Occipital lobe (tissue), 1 donor: ENCODE measurements at regions not wholly inside any gene's neighbourhood (a gene's known extent, or its start where the extent isn't known, plus 50 kb on each side); places are given as distances from the start of the nearest gene placed in this dataset.

Experiments used
- DNase-seq: peaks from one replicate; lab custom pipeline; 2025; lab: John Stamatoyannopoulos, UW

DNA sequence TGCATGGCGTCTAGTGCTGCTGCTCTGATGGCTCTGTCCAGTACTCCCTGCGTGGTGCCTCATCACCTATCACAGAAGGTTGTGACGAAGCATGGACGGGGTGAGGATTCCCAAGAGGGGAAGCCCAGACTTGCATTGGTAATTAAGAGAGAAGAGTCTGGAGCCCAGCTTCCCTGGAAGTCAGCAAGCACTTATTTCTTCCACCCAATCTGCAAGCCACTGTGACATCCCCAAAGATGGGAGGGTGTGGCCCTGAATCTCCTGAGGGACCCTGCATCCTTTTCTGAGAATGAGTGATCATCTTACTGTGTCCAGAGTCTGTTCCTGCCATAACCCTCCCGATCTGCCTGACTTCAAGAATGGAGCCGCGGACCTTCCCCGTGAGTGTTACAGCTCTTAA lies 166.7 kb downstream of the PTPN20 start:
- DNase-seq, result no peak

DNA sequence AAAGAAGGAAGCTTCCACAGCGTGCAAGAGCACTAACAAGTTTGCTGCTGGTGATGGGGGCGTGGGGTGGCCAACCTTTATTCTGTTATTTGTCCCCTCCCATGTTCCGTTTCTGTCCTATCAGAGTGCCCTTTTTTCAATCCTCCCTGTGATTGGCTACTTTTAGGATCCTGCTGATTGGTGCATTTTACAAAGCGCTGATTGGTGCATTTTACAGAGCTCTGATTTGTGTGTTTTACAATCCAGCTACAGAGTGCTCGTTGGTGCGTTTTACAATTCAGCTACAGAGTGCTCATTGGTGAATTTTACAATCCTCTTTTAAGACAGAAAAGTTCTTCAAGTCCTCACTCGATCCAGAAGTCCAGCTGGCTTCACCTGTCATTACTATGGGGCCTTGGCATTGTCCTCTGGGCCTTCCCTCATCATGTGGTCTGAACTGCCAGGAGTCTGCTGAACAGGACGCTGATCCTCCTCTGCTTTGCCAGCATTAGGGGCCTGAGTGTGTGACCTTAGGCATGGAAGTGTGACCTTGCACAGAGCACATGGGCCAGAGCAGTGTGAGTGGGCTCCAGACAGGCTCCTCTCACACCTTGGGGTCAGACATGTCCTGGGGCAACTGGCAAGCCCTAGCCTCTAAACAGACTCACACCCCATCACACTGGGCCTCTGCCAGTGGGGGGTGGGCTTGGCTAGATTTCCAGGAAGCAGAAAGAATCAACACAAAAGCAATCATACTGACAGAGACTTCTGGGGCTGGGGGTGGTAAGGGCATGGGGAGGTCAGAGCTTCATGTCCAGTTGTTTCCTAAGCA lies 167.4 kb downstream of the PTPN20 start:
- DNase-seq, result no peak

DNA sequence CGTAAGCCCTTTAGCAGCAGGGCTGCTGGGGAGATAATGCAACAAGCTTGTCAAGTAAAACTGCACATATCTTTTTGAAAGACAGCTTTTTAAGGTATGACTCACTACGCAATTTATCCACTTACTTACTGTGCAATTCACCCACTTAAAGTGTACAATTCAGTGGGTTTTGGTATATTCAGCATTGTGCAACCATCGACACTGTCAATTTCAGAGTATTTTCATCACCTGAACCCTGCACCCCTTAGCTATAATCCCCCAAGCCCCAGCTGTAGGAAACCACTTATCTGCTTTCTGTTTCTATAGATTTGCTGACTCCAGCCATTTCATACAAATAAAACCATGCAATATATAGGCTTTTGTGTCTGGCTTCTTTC lies 168.0 kb downstream of the PTPN20 start:
- no peak for DNase-seq

DNA sequence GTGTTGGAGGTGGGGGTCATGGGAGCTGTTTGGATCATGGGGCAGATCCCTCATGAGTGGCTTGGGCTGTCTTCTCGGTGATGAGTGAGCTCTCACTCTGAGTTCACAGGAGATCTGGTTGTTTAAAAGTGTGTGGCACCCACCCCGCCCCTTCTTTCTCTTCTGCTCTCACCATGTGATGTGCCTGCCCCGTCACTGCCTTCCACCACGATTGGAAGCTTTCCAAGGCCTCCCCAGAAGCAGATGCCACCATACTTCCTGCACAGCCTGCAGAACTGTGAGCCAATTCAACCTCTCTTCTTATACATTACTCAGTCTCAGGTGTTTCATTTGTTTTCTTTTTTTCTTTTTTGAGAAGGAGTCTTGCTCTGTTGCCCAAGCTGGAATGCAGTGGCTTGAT lies 170.0 kb downstream of the PTPN20 start:
- no peak for DNase-seq

DNA sequence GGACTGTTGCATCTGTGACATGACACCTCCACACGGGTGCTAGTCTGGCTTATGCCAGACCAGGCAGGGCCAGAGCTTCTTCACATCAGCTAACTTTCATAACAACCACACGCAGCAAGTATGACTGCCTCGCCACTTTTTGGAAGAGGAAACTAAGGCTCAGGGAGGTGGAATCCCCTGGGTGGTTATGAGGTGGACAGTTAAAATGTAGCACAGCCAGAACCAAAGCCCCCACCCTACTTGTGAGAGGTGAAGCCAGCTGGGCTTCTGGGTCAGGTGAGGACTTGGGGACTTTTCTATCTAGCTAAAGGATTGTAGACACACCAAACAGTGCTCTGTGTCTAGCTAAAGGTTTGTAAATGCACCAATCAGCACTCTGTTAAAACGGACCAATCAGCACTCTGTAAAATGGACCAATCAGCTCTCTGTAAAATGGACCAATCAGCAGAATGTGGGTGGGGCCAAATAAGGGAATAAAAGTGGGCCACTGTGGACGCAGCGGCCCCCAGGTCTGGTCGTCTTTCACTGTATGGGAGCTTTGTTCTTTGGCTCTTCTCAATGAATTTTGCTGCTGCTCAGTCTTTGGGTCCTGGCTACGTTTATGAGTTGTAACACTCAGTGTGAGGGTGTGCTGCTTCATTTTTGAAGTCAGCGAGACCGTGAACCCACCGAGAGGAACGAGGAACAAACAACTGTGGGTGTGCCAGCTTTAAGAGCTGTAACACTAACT lies 171.0 kb downstream of the PTPN20 start:
- no peak for DNase-seq

DNA sequence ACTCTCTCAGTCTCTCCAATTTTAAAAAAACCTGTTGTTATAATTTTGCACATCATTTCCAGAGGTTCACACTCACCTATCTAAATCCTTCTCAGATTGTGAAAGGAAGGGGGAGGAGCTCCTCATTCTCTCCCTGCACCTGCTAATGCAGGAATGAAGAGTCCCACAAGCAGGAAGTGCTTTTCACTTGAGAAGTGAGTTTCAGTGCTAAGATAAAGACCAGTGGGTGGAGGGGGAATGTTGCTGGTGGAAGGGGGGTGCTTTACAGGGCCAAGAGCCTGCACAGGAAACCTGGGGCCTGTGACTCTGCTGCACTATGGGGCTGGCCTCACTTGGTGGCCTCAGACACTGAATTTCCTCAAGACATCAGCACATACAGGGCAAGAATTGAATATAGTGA lies 176.4 kb downstream of the PTPN20 start:
- DNase-seq, result no peak

DNA sequence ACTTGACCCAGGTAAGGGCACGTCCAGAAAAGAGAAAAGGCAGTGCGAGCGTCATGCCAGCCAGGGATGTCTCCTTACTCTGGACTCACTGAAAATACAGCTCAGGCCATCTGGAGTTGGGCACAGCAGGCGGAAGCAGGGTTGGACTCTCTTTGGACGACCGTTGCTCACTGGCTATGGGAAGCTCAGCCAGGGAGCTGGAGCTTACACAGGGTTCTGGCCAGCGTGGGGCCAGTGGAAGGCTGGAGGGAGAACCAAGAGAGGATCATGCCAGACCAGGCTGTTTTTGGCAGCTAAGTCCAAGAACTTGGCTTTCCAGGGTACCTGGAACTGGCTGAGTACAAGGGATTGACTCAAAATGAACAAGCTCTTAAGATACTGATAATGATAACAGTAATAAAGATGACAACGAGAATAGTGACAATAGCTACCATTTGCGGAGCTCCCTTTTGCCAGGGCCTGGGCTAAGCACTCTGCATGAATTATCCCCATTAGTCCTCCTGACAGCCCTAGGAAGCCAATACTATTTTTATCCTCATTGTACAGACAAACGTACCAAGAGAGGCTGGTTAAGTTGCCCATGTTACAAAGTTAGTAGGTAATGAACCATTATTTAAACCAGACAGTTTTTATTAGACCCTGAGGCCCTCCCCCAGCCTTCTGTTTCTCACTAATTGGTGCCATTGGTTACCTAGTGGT lies 177.6 kb downstream of the PTPN20 start:
- no peak for DNase-seq

DNA sequence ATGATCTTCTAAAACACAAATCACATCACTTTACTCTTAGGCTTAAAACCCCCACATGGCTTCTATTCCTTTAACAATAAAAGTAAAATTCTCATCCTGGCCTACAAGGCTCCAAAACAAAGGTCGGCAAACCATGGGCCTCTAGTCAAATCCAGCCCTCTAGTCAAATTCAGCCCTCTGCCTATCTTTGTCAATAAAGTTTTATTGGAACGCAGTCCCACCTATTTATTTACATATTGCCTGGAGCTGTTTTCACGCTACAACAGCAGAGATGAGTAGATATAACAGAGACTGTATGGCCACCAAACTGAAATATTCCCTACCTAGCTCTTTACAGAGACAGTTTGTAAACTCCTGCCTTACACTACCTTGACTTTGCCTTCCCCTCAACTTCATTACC lies 178.8 kb downstream of the PTPN20 start:
- DNase-seq, result no peak

DNA sequence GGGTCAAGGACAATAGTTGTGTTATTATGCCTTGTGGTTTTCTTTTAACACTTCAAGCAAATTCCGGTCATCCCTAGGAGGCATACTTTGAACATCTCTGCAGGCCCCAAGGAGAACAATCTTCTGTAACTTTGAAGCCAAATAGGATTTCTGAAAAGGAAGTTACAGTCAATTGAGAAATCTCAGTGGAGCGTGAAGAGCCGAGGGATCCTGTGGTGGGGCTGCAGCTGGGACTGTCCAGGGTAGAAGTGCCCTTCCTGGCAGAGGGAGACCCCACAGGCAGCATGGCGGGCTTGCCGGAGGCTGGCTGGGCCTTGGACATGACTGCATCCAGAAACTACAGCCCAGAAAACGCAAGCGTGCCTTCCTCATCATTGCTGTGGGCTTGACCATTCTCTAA lies 179.7 kb downstream of the PTPN20 start:
- no peak for DNase-seq

DNA sequence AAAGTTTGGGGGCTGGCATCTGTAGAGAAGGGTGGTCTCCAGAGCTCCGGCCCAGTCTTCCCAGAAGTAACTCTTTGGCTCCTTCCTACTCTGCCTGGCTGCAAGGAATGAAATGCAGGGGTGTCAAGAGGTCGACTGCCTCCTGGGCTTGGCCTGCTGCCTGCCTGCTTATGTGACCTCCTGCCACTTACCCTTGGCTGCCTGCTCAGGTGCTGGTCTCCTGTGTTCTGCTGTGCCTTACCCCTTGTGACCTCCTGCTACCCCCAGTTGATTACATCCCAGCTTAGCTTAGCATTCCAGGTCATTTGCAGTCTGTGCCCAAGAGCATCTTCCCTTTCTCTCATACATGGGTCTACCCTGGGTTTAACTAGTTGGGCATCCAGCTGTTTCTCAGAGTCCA lies 180.2 kb downstream of the PTPN20 start:
- DNase-seq, result no peak

DNA sequence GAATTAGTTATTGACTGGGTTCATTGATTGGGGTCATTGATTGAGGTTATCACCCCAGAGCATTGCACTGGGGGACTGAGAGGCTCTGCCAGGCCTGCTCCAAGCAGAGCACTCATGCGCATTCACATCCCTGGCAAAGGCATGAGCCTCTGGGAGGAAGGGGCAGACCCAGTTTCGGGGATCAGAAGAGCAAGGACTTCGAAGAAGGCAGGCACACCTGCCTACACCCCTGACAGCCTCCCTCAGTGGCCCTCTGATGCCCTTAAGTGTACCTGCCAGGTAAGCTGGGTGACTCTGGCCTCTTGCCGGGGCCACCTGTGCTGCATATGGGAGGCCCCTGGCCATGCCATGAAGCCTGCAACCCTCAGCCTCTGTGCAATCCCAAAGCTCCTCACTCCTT lies 181.1 kb downstream of the PTPN20 start:
- no peak for DNase-seq

DNA sequence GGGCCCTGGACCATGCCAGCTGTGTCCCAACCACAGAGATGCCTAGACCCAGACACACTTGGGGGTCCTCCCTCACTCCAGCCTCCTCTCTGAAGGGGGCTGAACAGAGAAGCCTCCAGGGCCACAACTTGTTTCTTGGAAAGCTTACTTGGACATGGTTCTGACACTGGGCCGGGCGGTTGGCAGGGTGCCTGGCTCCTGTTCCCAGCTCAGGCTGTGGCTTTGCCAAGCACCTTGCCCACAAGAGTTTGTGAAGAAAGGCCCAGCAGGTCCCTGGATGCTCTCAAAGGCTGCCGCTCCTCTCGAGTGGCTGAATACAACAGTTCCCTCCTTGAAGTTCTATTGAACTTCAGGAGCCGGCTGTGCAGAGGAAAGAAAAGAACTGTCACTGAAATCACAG lies 181.6 kb downstream of the PTPN20 start:
- DNase-seq, result no peak

DNA sequence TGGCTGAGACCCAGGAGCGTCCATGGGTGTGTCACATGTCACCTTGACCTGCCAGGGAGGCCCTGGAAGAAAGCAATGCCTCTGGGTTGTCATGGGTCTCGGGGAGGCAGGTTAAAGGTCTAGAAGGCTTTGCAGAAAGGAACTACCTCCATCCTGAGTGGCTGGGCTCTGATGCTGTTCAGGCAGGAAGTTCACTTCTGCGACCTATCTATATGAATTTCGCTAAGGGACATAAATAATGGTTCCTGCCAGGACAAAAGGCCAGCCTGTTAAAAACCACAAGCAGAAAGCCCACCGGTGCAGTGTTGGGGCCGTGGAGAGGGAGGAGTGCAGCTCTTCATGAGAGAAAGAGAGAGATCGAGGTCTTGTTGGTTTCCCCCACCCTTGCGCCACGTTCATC lies 182.9 kb downstream of the PTPN20 start:
- DNase-seq, result no peak

DNA sequence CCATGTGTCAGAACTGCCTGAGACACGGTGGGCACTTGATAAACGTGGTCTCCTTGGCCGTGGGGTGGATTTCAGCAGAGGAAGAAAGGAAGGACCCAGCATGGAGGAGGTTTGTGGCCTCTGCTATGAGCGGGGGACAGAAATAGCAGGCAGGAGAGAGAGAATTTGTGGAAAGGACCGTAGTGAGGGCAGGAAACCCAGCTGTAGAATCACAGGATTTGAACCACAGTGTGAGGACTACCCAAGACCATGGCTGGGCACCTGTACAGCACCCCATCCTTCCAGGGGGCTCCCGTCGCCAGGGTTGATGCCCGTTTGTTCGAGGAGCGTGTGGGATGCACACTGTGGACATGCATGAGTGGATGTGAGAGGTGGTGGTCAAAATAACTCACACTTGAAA lies 183.4 kb downstream of the PTPN20 start:
- no peak for DNase-seq

DNA sequence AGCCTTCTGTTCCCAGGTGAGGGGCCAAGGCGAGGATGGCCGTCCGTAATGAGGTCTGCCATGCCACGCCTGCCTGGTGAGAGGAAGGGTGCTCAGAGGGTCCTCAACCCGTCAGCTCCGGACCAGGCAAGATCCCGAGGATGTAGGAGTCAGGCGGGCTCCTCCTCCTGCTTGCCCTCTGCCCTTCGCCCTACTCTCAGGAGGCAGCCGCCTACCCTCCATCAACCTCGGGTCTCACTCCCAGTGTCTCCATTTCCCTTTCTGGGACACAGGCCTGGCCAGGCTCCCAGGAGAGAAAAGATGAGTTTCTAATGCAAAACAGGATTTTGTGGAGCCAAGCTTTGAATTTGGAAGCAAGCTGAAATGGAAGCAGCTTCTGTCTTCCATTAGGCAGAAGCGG lies 184.0 kb downstream of the PTPN20 start:
- no peak for DNase-seq

DNA sequence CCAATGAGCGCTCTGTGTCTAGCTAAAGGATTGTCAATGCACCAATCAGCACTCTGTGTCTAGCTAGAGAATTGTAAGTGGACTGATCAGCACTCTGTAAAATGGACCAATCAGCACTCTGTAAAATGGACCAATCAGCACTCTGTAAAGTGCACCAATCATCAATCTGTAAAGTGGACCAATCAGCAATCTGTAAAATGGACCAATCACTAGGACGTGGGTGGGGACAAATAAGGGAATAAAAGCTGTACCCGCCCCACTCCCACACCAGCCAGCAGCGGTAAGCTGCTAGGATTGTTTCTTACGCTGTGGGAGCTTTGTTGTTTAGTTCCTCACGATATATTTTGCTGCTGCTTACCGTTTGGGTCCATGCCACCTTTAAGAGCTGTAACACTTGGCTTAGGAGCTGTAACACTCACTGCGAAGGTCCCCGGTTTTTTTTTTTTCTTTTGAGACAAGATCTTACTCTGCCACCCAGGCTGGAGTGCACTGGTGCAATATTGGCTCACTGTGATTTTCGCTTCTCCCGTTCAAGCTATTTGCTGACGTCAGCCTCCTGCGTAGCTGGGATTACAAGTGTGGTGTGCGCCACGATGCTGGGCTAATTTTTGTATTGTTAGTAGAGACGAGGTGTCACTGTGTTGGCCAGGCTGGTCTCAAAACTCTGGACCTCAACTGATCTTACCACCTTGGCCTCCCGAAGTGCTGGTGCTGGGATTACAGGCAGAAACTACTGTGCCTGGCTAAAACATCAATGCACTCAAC lies 184.8 kb downstream of the PTPN20 start:
- no peak for DNase-seq

DNA sequence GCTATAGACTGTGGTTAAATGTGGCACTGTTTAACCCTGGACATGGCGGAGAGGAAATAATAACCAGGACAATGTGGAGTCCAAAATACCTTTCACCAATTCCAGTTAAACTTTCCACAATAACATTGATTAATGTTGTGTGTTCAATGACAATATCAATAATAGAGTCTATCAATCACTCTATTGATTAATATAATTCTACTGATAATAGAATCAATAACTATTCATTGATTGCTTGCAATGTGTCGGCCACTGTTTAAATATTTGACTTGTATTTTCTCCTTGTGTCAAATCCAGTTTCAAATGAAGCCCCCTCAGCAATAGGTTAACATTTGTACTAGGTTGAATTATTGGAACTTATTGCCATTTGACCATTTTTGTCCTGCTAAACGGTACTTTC lies 187.0 kb downstream of the PTPN20 start:
- DNase-seq, result no peak

DNA sequence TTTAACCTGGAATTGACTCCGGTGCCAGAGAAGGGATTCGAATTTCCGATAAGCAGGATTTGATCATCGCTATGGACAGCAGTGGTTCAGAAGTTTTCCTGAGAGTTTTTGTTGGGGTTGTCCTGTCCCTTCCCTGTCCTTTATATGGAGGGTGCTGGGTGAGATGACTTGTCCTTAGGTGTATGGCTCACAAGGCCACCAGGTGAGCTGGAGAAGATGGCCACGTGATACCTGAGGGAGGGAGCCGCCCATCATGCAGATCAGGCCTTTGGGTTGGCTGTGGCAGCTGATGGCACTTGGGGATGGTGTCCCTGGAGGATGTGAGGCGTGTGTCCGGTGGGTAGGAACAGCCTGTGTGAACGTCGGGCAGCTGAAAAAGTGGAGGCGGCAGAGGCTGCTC lies 187.7 kb downstream of the PTPN20 start:
- no peak for DNase-seq

DNA sequence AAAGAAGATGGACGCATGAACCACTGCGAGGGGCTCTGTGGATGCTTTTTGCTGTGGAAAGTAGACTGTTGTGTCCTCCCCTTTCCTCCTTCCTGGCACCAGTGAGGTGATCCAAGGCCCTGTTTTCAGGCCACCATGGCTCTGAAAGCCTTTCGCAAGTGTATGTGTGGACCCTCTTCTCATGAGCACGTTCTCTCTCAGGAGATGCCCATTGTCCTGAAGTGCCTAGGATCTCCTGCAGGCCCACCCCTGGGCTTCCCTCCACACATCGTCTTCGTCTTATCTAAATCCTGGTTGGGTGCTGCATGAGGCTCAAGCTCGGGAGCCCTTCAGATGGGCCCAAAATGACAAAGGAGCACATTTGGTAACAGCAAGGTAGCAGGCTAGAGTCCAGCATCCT lies 188.2 kb downstream of the PTPN20 start:
- no peak for DNase-seq

DNA sequence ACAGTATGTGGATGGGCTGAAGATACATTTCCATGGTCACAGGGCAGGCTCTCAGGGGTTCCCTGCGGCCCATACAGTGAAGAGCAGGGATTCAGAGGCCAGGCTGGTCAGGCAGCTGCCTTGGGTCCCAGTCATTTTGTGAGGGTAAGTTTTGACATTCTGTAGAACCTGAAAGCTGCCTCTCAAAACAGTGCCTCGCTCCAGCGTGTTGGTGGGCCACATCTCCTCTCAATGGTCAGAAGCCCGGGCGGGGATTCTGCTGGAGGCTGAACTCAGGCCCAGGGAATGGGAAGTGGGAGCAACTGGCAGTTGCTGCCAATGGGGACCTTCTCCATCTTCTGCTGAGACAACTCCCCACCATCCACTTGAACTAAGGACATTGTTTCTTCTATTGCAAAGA lies 190.0 kb downstream of the PTPN20 start:
- no peak for DNase-seq

DNA sequence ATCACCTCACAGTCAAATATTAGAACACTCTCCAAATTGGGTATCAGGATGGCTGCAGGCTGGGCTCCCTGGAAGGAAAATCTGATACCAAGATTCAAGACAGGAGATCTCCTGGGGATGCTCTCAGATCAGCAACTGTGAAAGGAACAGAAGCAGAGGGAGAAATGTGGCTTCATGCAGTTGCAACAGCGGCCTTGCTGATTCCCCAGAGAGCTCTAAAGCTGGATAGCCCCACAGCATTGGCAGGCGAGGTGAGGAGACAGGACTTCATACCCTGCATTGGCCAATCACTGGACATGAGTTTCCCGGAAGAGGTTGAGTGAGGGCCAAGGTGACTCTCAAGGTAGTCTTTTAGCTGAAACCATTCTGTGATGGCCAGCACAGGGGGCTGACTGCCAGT lies 190.6 kb downstream of the PTPN20 start:
- DNase-seq, result no peak

DNA sequence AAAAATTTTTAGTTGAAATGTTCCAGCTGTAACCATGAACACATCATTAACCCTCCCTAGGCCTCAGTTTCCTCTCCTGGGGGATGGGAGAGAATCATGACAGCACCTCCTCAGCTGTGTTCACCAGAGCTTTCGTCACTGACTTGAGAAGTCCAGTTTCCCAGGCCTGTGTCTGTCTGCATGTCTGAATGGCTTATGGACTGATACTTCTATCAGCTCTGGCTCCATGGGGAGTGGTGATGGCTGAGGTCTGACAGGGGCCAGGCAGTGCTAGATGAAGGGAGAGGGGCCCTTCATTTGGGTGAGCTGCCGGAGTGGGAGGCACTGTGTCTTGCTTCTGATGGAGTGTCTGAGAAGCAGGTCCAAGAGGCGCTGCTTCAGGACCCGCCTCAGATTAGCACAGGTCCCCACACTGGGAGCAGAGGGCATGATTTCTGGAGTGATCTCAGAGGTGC lies 192.9 kb downstream of the PTPN20 start:
- no peak for DNase-seq
